Parathyroid adenoma (tissue), 2 donors: ENCODE measurements at regions not wholly inside any gene's neighbourhood (a gene's known extent, or its start where the extent isn't known, plus 50 kb on each side); places are given as distances from the start of the nearest gene placed in this dataset.

Source experiments
- H2AFZ ChIP-seq: fragments of 300-600 bp; sonication (generic); one replicate; pipeline ENCODE4 v1.7.0; 2017; ENCODE audit warnings: antibody characterized with exemption, mild to moderate bottlenecking
- H3K27ac ChIP-seq: fragments of 300-600 bp; sonication (generic); one replicate; pipeline ENCODE4 v1.7.0; 2017
- H3K27me3 ChIP-seq: fragments of 300-600 bp; sonication (generic); one replicate; pipeline ENCODE4 v1.7.0; 2017; ENCODE audit warnings: low read length; ENCODE audit not compliant: control insufficient read depth, insufficient read depth
- H3K36me3 ChIP-seq: fragments of 300-600 bp; sonication (generic); one replicate; pipeline ENCODE4 v1.7.0; 2017; ENCODE audit warnings: low read length; ENCODE audit not compliant: control insufficient read depth, insufficient read depth
- H3K4me1 ChIP-seq: fragments of 300-600 bp; sonication (generic); one replicate; pipeline ENCODE4 v1.7.0; 2017; ENCODE audit warnings: control low read depth
- H3K4me2 ChIP-seq: fragments of 300-600 bp; sonication (generic); one replicate; pipeline ENCODE4 v1.7.0; 2017; ENCODE audit warnings: low read length
- H3K4me3 ChIP-seq: fragments of 300-600 bp; sonication (generic); one replicate; pipeline ENCODE4 v1.7.0; 2017; ENCODE audit warnings: low read depth, low read length
- H3K79me2 ChIP-seq: fragments of 300-600 bp; sonication (generic); one replicate; pipeline ENCODE4 v1.7.0; 2017; ENCODE audit warnings: control low read depth
- H3K9ac ChIP-seq: fragments of 300-600 bp; sonication (generic); one replicate; pipeline ENCODE4 v1.7.0; 2017; ENCODE audit warnings: mild to moderate bottlenecking
- H3K9me3 ChIP-seq: fragments of 300-600 bp; sonication (generic); one replicate; pipeline ENCODE4 v1.7.0; 2017; ENCODE audit warnings: low read length; ENCODE audit not compliant: control insufficient read depth
- CTCF ChIP-seq: fragments of 300-600 bp; sonication (generic); IDR thresholded peaks from one replicate; pipeline ENCODE4 v1.7.0; 2017; ENCODE audit warnings: antibody characterized with exemption, mild to moderate bottlenecking
- donor health status: primary hyperparathyroidism.

GRCh38 chr5:58204966-58205365, 254.9 kb downstream of the PLK2 start:
- Histone ChIP-seq H3K27ac (no peak overlapping the region), H3K4me2 (no peak overlapping the region), H3K9me3 (no peaks in the 10 kb centered on the region), H3K9ac (no peak overlapping the region), H3K36me3 (no peaks in the 10 kb centered on the region), H2AFZ (no peak overlapping the region), H3K27me3 (no peaks in the 10 kb centered on the region), H3K4me1 (no peaks in the 10 kb centered on the region), H3K4me3 (no peak overlapping the region), H3K79me2 (no peaks in the 10 kb centered on the region)
- no peak for TF ChIP-seq CTCF

- Histone ChIP-seq H3K79me2 (no peaks in the 10 kb centered on the region), H3K27me3 (no peaks in the 10 kb centered on the region), H3K9me3 (no peaks in the 10 kb centered on the region), H3K27ac (no peak overlapping the region), H3K4me3 (no peak overlapping the region), H3K36me3 (no peaks in the 10 kb centered on the region), H2AFZ (no peak overlapping the region), H3K9ac (no peak overlapping the region), H3K4me1 (no peaks in the 10 kb centered on the region), H3K4me2 (no peak overlapping the region)
- TF ChIP-seq CTCF = no peak
Observed at GRCh38 chr5:58202941-58203444, 256.9 kb downstream of the PLK2 start.

- Histone ChIP-seq H3K9me3 (no peaks in the 10 kb centered on the region), H3K27me3 (no peaks in the 10 kb centered on the region), H3K27ac (no peak overlapping the region), H3K4me2 (no peak overlapping the region), H3K4me3 (no peak overlapping the region), H2AFZ (no peak overlapping the region), H3K9ac (no peak overlapping the region), H3K4me1 (no peaks in the 10 kb centered on the region), H3K36me3 (no peaks in the 10 kb centered on the region), H3K79me2 (no peaks in the 10 kb centered on the region)
- TF ChIP-seq CTCF = no peak
Observed at GRCh38 chr5:58201922-58202648, 257.8 kb downstream of the PLK2 start.

GRCh38 chr5:58200451-58200850, 259.4 kb downstream of the PLK2 start:
- Histone ChIP-seq H3K4me3 (no peak overlapping the region), H3K4me1 (no peaks in the 10 kb centered on the region)

More at GRCh38 chr5:58200451-58200850, 259.4 kb downstream of the PLK2 start:
- Histone ChIP-seq H3K79me2 (no peaks in the 10 kb centered on the region), H3K36me3 (no peaks in the 10 kb centered on the region), H3K27me3 (no peaks in the 10 kb centered on the region), H3K9me3 (no peaks in the 10 kb centered on the region), H2AFZ (no peak overlapping the region), H3K9ac (no peak overlapping the region), H3K27ac (no peak overlapping the region), H3K4me2 (no peak overlapping the region)
- TF ChIP-seq CTCF = no peak
